GM12872 (cell line): ENCODE measurements at regions not wholly inside any gene's neighbourhood (a gene's known extent, or its start where the extent isn't known, plus 50 kb on each side); places are given as distances from the start of the nearest gene placed in this dataset.

Experiments used
- CTCF ChIP-seq: IDR thresholded peaks from 3 replicates; pipeline ENCODE4 v1.5.1; 2011; ENCODE audit warnings: low read depth, mild to moderate bottlenecking, low read length, moderate library complexity; ENCODE audit not compliant: insufficient read depth

GRCh38 chr7:63040336-63040735 lies 958.3 kb upstream of the ZNF722 start:
- no peak for TF ChIP-seq CTCF

- no peak for TF ChIP-seq CTCF
Observed at GRCh38 chr7:63040966-63041610, 957.6 kb upstream of the ZNF722 start.

- TF ChIP-seq CTCF: no peak
Observed at GRCh38 chr7:63041786-63042185, 956.9 kb upstream of the ZNF722 start.

- TF ChIP-seq CTCF: no peak
Observed at GRCh38 chr7:63042730-63043511, 955.7 kb upstream of the ZNF722 start.

DNA sequence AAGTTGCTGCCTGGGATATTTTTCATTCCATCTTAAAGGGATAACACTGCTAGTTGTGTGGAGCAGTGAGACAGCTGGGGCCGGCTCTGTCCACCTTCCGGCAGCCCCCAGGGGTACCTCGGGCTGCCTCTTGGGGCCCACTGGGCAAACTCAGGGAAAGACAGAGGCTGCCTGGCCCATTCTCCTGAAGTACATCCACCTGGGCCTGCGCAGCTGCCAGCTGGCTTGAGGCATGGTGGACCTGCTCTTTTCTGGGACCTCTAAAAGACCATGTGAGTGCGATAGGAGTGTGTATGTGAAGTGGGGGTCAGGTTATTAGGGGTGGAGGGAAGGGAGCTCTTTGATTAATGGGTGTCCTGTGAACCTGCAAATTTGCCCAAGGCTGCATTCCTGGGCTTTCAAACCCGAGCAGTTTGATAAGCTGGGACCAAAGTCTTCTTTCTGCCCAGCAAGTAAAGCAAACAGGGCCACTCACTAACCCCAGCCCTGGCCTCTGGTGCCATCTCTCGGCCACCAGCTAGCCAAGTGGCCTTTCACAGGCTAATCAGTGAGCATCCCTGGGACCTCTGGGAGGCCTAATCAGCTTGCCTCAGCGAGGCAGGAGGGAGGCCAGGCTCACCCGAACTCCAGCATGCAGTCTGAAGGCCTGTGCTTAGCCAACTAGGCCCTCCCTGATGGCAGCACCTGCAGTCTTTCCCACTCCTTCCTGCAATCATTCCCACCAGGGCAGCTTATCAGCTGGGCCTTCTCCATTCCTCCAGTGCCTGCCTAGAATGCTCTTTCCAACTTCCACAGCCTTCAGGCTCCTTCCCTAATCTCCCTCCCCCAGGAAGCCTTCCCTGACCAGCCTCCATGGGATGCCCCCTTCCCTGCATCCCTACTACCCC lies 954.7 kb upstream of the ZNF722 start:
- no peak for TF ChIP-seq CTCF

DNA sequence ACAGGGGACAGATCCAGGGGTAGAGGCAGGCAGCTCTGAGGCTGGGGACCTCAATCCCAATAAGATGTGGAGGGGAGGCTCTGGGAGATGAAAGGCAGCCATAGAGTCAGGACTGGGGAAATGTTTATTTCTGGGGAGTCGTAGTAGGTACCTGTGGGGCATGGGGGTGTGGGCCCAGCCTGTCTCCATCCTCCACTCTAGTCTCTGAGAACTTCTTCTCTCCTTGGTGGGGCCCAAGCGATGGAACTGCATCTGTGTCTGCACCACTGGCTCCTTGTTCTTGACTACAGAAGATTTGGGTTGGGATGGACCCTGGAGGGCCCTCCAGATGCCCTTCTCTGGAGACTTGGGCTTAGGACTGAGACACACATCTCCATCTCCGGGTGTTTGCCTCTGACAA lies 953.9 kb upstream of the ZNF722 start:
- TF ChIP-seq CTCF: no peak

- no peak for TF ChIP-seq CTCF
Observed at GRCh38 chr7:63045575-63045974, 953.1 kb upstream of the ZNF722 start.
